CD14-positive monocyte (primary cell): ENCODE measurements at regions not wholly inside any gene's neighbourhood (a gene's known extent, or its start where the extent isn't known, plus 50 kb on each side); places are given as distances from the start of the nearest gene placed in this dataset.

ENCODE experiments used
- DNase-seq, 3 donors: peaks; one replicate each; pipeline ENCODE4 v3.0.0-alpha.2; 2011 to 2022
- H2AFZ ChIP-seq: 2 replicates; pipeline ENCODE4 v1.6.0; 2012; ENCODE audit warnings: mild to moderate bottlenecking, low read depth, low read length, inconsistent platforms; ENCODE audit not compliant: insufficient read depth, poor library complexity, severe bottlenecking
- H3K27ac ChIP-seq, 2 donors: 1 replicate in 1 of 2; 2 replicates in 1 of 2; pipeline ENCODE4 v1.5.1; 2012 to 2013; ENCODE audit warnings: low read length in 2 of 2, control low read depth in 1 of 2, inconsistent platforms in 1 of 2, low read depth in 1 of 2, mild to moderate bottlenecking in 1 of 2
- H3K27me3 ChIP-seq, 2 donors: one replicate each; pipeline versions ENCODE4 v1.6.0 to v1.6.1; 2011 to 2013; ENCODE audit warnings: low read length in 2 of 2; ENCODE audit not compliant: control insufficient read depth in 2 of 2, insufficient read depth in 2 of 2
- H3K36me3 ChIP-seq, 2 donors: replicated peaks in 1 of 2; 1 replicate in 1 of 2; 2 replicates in 1 of 2; pipeline versions ENCODE4 v1.5.1 to v1.6.1; 2012 to 2013; ENCODE audit warnings: low read length in 2 of 2, control low read depth in 1 of 2, inconsistent platforms in 1 of 2, mild to moderate bottlenecking in 1 of 2; ENCODE audit not compliant: insufficient read depth in 2 of 2, control insufficient read depth in 1 of 2
- H3K4me1 ChIP-seq, 2 donors: 1 replicate in 1 of 2; 2 replicates in 1 of 2; pipeline versions ENCODE4 v1.5.1 to v1.6.1; 2012 to 2013; ENCODE audit warnings: low read length in 2 of 2, control low read depth in 1 of 2, inconsistent platforms in 1 of 2, mild to moderate bottlenecking in 1 of 2, moderate library complexity in 1 of 2; ENCODE audit not compliant: insufficient read depth in 2 of 2, control insufficient read depth in 1 of 2
- H3K4me2 ChIP-seq: replicated peaks from 2 replicates; pipeline ENCODE3; 2012; ENCODE audit warnings: low read length, moderate library complexity, mild to moderate bottlenecking; ENCODE audit not compliant: poor library complexity, severe bottlenecking; ENCODE audit errors: extremely low read depth
- H3K4me3 ChIP-seq, 3 experiments: fragments of 200-600 bp in 1 of 3; sonication (generic) in 1 of 3; replicated peaks in 1 of 3; 1 replicate in 2 of 3; 2 replicates in 1 of 3; pipeline ENCODE4 v1.5.1; 2011 to 2013; ENCODE audit warnings: low read length in 3 of 3, mild to moderate bottlenecking in 3 of 3, control low read depth in 2 of 3, low read depth in 2 of 3, inconsistent platforms in 1 of 3, moderate library complexity in 1 of 3
- H3K79me2 ChIP-seq: 2 replicates; pipeline ENCODE4 v1.6.0; 2012; ENCODE audit warnings: mild to moderate bottlenecking, control low read depth, inconsistent platforms, low read length, moderate library complexity; ENCODE audit not compliant: insufficient read depth
- H3K9ac ChIP-seq: 2 replicates; pipeline ENCODE4 v1.6.0; 2017; ENCODE audit warnings: low read length, mild to moderate bottlenecking; ENCODE audit not compliant: insufficient read depth, poor library complexity, severe bottlenecking
- H3K9me3 ChIP-seq, 2 donors: replicated peaks in 1 of 2; 1 replicate in 1 of 2; 2 replicates in 1 of 2; pipeline versions ENCODE4 v1.5.1 to v1.6.1; 2012 to 2013; ENCODE audit warnings: low read length in 2 of 2, control low read depth in 1 of 2; ENCODE audit not compliant: control insufficient read depth in 1 of 2, insufficient read depth in 1 of 2
- H4K20me1 ChIP-seq: 2 replicates; pipeline ENCODE4 v1.6.0; 2012; ENCODE audit warnings: mild to moderate bottlenecking, low read length, control low read depth, moderate library complexity; ENCODE audit not compliant: insufficient read depth
- H3K27ac Mint-ChIP-seq, 7 donors: one replicate each; pipeline ENCODE4 v1.8.0; 2020; ENCODE audit warnings: mild to moderate bottlenecking in 7 of 7, mixed read lengths in 7 of 7, moderate library complexity in 6 of 7, inconsistent platforms in 2 of 7
- H3K27me3 Mint-ChIP-seq, 3 donors: one replicate each; pipeline ENCODE4 v1.8.0; 2021 to 2022; ENCODE audit warnings: low read depth in 3 of 3, mild to moderate bottlenecking in 3 of 3, mixed read lengths in 3 of 3, moderate library complexity in 3 of 3, inconsistent platforms in 1 of 3
- H3K36me3 Mint-ChIP-seq, 2 donors: one replicate each; pipeline ENCODE4 v1.8.0; 2020; ENCODE audit warnings: mixed read lengths in 2 of 2, inconsistent platforms in 1 of 2, mild to moderate bottlenecking in 1 of 2
- H3K4me1 Mint-ChIP-seq: one replicate; pipeline ENCODE4 v1.8.0; 2020; ENCODE audit warnings: mild to moderate bottlenecking, mixed read lengths
- H3K4me3 Mint-ChIP-seq, 2 donors: one replicate each; pipeline ENCODE4 v1.8.0; 2020; ENCODE audit warnings: mild to moderate bottlenecking in 2 of 2, mixed read lengths in 2 of 2, moderate library complexity in 1 of 2
- H3K9me3 Mint-ChIP-seq, 7 donors: one replicate each; pipeline ENCODE4 v1.8.0; 2020 to 2022; ENCODE audit warnings: mixed read lengths in 7 of 7, mild to moderate bottlenecking in 6 of 7, moderate library complexity in 6 of 7, inconsistent platforms in 2 of 7
- WGBS: methylation state at CpG from one replicate; pipeline ENCODE4 v1.1.5; 2013; ENCODE audit warnings: missing lambda C conversion rate; ENCODE audit not compliant: insufficient coverage; 5-methylcytosine and 5-hydroxymethylcytosine counted together
- intact Hi-C, 2 donors: fragments of 100-400 bp; cut with micrococcal nuclease; formaldehyde crosslinking; loops; one replicate each; pipeline versions ENCODE4 v1.15.0 to v1.15.1; 2023
- TF ChIP-seq, protein P1 (sequence below): fragments of 200-600 bp; IDR thresholded peaks from one replicate; pipeline ENCODE4 v1.8.0; 2022; ENCODE audit warnings: antibody characterized with exemption, mild to moderate bottlenecking

DNA sequence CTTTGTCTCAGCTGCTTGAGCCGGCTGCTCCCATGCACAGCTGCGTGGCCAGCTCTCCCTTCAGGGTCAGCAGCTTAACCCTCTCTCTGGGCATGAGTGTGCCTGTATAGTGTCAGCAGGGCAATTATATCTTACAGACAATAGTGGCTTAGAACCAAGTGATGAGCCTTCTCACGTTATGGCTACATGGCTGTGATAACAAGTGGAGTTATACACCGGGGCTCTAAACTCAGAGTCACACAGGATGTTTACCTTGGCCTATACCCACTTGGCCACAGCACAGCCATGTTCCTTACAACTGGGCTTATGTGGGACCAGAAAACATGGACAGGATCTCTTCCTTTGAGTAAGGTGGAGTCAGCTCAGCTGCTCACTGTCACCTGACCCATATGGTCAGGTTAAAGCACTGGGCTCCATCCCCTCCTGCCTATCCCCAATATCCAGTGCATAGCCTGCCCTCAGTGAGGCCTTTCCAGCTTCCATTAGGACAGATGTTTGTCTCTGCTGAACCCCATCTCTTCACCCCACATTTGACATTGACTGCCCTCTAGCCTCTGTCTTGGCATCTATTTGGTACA is 294.2 kb upstream of the NCKAP5 start:
- H3K9ac ChIP-seq: no peak overlapping the region
- Mint-ChIP-seq H3K4me3 (no peak overlapping the region), H3K9me3 (peaks cover 3 to 7% (median 4%) of the 10 kb centered on the region in 7 donors), H3K27ac (no peak overlapping the region), H3K4me1 (no peaks in the 10 kb centered on the region), H3K36me3 (no peaks in the 10 kb centered on the region), H3K27me3 (peaks cover 0 to 10% (median 2%) of the 10 kb centered on the region in 3 donors)
- no peaks in the 10 kb centered on the region for H3K9me3 ChIP-seq
- DNase-seq: no peak
- H3K79me2 ChIP-seq: no peaks in the 10 kb centered on the region
- 85% methylated on average over 2 of the region's 4 CpGs for WGBS
- intact Hi-C loops: no loop called here
- no peaks in the 10 kb centered on the region for H3K36me3 ChIP-seq
- H2AFZ ChIP-seq: no peak overlapping the region
- no peaks in the 10 kb centered on the region for H3K27me3 ChIP-seq
- TF ChIP-seq, protein P1, sequence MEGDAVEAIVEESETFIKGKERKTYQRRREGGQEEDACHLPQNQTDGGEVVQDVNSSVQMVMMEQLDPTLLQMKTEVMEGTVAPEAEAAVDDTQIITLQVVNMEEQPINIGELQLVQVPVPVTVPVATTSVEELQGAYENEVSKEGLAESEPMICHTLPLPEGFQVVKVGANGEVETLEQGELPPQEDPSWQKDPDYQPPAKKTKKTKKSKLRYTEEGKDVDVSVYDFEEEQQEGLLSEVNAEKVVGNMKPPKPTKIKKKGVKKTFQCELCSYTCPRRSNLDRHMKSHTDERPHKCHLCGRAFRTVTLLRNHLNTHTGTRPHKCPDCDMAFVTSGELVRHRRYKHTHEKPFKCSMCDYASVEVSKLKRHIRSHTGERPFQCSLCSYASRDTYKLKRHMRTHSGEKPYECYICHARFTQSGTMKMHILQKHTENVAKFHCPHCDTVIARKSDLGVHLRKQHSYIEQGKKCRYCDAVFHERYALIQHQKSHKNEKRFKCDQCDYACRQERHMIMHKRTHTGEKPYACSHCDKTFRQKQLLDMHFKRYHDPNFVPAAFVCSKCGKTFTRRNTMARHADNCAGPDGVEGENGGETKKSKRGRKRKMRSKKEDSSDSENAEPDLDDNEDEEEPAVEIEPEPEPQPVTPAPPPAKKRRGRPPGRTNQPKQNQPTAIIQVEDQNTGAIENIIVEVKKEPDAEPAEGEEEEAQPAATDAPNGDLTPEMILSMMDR: no peak
- no peaks in the 10 kb centered on the region for H3K4me1 ChIP-seq
- H3K4me2 ChIP-seq: no peak overlapping the region
- H3K4me3 ChIP-seq: no peak overlapping the region
- no peak overlapping the region for H3K27ac ChIP-seq
- H4K20me1 ChIP-seq: no peaks in the 10 kb centered on the region

GRCh38 chr2:133863106-133863800 is 295.0 kb upstream of the NCKAP5 start:
- no peak overlapping the region for H3K27ac ChIP-seq
- Mint-ChIP-seq H3K4me3 (no peak overlapping the region), H3K4me1 (no peaks in the 10 kb centered on the region), H3K36me3 (no peaks in the 10 kb centered on the region), H3K27me3 (peaks cover 0 to 10% (median 0%) of the 10 kb centered on the region in 3 donors), H3K27ac (peak overlapping the region in 1 of 7 donors; percentile 51), H3K9me3 (peaks cover 3 to 7% (median 4%) of the 10 kb centered on the region in 7 donors)
- no peak for DNase-seq
- no peaks in the 10 kb centered on the region for H3K9me3 ChIP-seq
- H3K36me3 ChIP-seq: no peaks in the 10 kb centered on the region
- intact Hi-C loops: no loop called here
- 84% methylated on average over 4 of the region's 8 CpGs for WGBS
- TF ChIP-seq, protein P1: no peak
- no peak overlapping the region for H3K9ac ChIP-seq
- no peak overlapping the region for H2AFZ ChIP-seq
- no peaks in the 10 kb centered on the region for H3K4me1 ChIP-seq
- no peaks in the 10 kb centered on the region for H4K20me1 ChIP-seq
- H3K4me3 ChIP-seq: no peak overlapping the region
- no peaks in the 10 kb centered on the region for H3K79me2 ChIP-seq
- H3K27me3 ChIP-seq: no peaks in the 10 kb centered on the region
- H3K4me2 ChIP-seq: no peak overlapping the region
